SK-MEL-5 (cell line): ENCODE measurements at regions not wholly inside any gene's neighbourhood (a gene's known extent, or its start where the extent isn't known, plus 50 kb on each side); places are given as distances from the start of the nearest gene placed in this dataset.

Source experiments
- DNase-seq: peaks from one replicate; pipeline ENCODE4 v3.0.0-alpha.2; 2016; ENCODE audit warnings: low read depth, low spot score
- in situ Hi-C: cut with HindIII; loops from 2 replicates; pipeline ENCODE4 v1.10.0; 2016; ENCODE audit warnings: low sequenced_read_pairs, high pct_unique_total_duplicates, low pct_unique_long_range_greater_than_20kb

DNA sequence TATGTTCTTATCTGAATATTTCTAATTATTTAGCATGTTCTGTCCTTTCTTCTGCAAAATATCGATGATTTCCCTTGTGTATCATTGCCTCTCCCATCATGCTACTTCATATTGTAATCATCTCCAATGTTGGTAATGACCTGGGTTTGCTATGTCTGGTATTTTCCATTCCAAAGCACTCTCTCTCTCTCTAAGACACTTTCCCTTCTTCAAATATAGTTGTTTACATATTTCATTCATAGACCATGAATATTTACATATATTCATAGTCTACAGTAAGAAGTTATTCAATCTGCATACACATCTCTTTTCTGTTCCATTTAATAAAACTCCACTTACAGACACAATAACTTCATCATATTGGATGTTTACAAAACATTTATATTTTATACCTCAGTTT, 1516.5 kb upstream of the FLRT2 start:
- DNase-seq: no peak
- in situ Hi-C loops: no loop called here

- in situ Hi-C loops: no loop called here
- DNase-seq: no peak
These were observed 1512.4 kb upstream of the FLRT2 start for GRCh38 chr14:84017495-84017894.

DNA sequence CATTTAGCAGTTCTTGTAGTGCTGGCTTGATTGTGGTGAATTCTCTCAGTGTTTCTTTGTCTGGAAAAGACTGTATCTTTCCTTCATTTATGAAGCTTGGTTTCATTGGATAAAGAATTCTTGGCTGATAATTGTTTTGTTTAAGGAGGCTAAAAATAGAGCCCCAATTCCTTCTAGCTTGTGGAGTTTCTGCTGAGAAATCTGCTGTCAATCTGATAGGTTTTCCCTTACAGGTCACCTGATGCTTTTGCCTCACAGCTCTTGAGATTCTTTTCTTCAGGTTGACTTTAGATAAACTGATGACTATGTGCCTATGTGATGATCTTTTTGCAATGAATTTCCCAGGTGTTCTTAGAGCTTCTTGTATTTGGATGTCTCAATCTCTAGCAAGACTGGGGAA, 1508.5 kb upstream of the FLRT2 start:
- in situ Hi-C loops: no loop called here
- no peak for DNase-seq

GRCh38 chr14:84024231-84024820, 1505.6 kb upstream of the FLRT2 start:
- DNase-seq: no peak
- in situ Hi-C loops: no loop called here

DNA sequence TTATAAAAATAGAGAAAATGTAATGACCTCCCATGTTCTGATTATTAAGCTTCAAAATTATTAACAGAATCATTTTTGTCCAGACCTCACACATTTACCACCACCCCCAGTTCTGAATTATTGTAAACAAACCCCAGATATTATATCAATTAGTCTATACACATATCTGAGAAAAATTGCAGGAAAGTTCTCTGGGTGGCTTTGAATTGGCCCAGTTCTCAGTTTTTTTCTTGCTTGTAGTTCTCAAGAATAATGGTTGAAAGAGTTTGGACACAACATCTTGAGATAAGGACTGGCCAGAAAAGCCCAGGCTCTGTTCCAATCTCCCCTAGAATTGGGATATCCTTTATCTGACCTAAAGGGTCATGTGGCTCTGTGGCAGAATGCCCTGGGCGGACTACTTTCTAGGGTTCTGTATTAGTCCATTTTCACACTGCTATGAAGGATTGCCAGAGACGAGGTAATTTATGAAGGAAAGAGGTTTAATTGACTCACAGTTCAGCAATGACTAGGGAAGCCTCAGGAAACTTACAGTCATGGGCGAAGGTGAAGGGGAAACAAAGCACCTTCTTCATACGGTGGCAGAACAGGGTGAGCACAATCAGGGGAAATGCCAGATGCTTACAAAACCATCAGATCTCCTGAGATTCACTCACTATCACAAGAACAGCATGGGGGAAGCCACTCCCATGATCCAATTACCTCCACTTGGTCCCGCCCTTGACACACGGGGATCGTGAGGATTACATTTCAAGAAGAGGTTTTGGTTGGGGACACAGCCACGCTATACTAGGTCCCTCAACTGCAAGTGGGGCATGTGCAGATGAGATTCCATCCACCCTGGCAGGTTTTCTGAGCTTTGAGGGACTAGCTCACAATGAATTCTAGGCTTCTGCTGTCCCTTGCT, 1504.6 kb upstream of the FLRT2 start:
- DNase-seq: no peak
- in situ Hi-C loops: no loop called here

- no peak for DNase-seq
- in situ Hi-C loops: no loop called here
These were observed 1502.6 kb upstream of the FLRT2 start for GRCh38 chr14:84027351-84027750.

- in situ Hi-C loops: no loop called here
- DNase-seq: peak; percentile 16
These were observed 1501.8 kb upstream of the FLRT2 start for GRCh38 chr14:84028080-84028604.

DNA sequence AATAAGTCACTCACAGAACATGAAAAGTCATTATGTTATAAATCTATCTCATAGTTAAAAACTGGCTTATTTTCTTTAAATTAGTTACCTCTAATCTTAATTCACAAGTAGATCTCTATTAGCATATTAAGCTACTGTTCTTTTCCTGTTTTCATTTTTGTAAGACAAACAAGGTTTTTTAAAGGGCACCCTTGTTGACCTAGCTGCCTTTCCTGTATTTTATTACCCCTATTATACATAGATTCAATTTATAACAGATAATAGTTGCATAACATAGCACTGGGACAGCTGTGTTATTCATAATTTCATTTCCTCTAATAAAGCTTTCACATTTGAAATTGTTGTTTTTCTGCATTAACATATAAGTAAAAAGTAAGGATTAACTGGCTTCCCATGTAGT, 1500.7 kb upstream of the FLRT2 start:
- no peak for DNase-seq
- in situ Hi-C loops: no loop called here

DNA sequence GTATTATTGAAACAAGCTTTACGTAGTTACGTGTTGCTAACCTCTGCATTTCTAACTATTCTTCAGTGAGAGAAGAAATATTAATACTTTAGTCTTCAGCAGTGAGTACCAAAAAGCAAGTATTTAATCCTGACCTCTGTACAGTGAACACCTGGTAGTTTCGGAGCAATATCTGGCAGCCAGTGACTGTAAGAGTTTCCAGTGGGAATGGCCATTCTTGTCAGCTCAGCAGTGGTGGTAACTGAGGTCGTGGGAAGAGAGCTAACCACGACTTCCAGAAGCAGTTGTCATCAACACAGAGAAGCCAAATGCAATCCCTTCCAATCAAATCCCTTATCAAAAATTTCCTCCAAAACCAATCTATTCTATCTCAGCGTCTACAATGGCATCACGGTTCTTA, 1500.2 kb upstream of the FLRT2 start:
- in situ Hi-C loops: no loop called here
- no peak for DNase-seq

DNA sequence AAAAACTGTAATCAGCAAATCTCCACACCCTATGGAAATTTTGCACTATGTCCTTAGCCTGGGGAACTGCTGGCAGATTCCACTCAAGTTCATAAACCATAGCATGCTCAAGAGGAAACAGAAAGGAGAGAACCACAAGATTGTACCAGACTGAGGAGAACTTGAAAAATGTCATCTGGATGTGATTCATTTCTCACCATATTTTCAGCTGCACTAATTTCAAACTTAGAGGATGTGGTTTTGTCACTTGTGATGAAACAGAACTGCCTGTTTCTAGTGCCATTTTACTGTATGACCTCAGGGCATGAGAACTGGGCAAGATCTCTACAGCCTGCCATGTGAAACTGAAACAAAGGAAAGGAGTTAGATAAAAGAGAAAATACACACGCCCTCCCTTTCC, 1493.1 kb upstream of the FLRT2 start:
- DNase-seq: peak; percentile 90
- in situ Hi-C loops: no loop called here

- in situ Hi-C loops: no loop called here
These were observed 1492.4 kb upstream of the FLRT2 start for GRCh38 chr14:84037593-84037992.

GRCh38 chr14:84040101-84040500, 1489.8 kb upstream of the FLRT2 start:
- in situ Hi-C loops: no loop called here
- no peak for DNase-seq

More at GRCh38 chr14:84037593-84037992, 1492.4 kb upstream of the FLRT2 start:
- no peak for DNase-seq

DNA sequence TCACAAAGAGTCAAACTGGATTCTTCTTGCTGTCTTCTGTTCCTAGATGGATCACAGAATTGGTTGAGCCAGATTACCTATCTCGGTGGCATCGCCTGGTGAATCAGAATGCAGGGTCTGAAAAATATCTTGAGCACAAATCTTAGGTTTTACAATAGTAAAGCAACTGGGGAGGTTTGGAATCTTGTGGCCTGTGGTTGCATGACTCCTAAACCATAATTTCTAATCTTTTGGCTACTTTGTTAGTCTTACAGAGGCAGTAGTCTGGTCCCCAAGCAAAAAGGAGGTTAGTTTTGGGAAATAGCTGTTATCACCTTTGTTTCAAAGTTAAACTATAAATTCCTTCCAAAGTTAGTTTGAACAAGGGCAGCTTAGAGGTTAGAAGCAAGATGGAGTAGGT, 1488.5 kb upstream of the FLRT2 start:
- DNase-seq: no peak
- in situ Hi-C loops: no loop called here

DNA sequence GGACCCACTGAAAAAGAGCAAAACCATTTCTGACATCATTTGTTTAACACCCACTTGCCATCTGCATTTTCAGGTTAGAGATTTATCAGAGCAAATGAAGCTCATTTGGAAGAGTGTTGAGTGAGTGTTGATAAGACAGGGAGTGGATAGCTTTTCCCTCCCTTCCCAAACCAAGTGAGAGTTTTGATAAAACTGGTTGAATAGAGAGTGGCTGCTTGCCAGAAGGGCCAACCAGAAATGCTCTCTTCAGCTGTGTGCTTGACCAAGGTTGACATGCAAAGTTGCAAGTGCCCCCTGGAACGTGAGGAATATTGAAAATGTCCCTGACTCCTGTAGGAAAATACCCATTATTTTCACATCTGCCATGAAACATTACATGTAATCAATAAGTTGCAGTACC, 1487.0 kb upstream of the FLRT2 start:
- DNase-seq: no peak
- in situ Hi-C loops: no loop called here

- in situ Hi-C loops: no loop called here
- DNase-seq: no peak
These were observed 1465.4 kb upstream of the FLRT2 start for GRCh38 chr14:84064316-84065125.

- in situ Hi-C loops: no loop called here
- DNase-seq: no peak
These were observed 1464.1 kb upstream of the FLRT2 start for GRCh38 chr14:84065811-84066210.

- no peak for DNase-seq
- in situ Hi-C loops: no loop called here
These were observed 1461.7 kb upstream of the FLRT2 start for GRCh38 chr14:84068288-84068687.

DNA sequence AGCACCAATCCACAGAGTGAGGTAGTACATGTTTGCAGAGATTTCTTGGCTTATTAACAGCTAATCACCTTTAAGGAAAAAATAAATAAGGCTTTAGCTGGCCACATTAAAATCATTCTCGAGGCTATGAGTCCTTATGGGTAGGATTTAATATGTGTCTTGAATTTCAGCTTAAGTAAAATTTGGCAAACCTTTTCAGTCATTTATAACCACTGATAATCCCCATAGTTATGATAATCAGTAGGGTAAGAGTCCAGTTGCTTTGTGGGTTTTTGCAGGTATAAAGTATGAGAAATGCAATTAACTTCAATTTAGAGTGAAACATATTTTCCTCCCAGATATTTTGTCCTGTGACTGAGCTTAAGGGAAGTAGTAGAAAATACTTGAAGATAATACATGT, 1458.9 kb upstream of the FLRT2 start:
- DNase-seq: no peak
- in situ Hi-C loops: no loop called here
